IPS DF 4.7 (cell line): ENCODE measurements at regions not wholly inside any gene's neighbourhood (a gene's known extent, or its start where the extent isn't known, plus 50 kb on each side); places are given as distances from the start of the nearest gene placed in this dataset.
"Not testable (repeated sequence)": the region's sequence is repeated elsewhere in the genome, so short reads cannot be mapped to it uniquely, and the experiment has no call there.

Source experiments
- DNase-seq: peaks from one replicate; pipeline ENCODE4 v3.0.0-alpha.2; 2013; ENCODE audit warnings: low spot score; ENCODE audit errors: extremely low read depth

GRCh38 chr12:67716817-67717216, 68.3 kb downstream of the DYRK2 start:
- DNase-seq = no peak

GRCh38 chr12:67719303-67719702, 70.8 kb downstream of the DYRK2 start:
- DNase-seq = not testable (repeated sequence)

GRCh38 chr12:67720351-67720856, 71.9 kb downstream of the DYRK2 start:
- no peak for DNase-seq

GRCh38 chr12:67721248-67721647, 72.7 kb downstream of the DYRK2 start:
- no peak for DNase-seq

GRCh38 chr12:67722296-67722695, 73.8 kb downstream of the DYRK2 start:
- DNase-seq = no peak

- no peak for DNase-seq
Measured at GRCh38 chr12:67726868-67727267, 78.3 kb downstream of the DYRK2 start.

- no peak for DNase-seq
Measured at GRCh38 chr12:67727702-67728666, 79.4 kb downstream of the DYRK2 start.

- no peak for DNase-seq
Measured at GRCh38 chr12:67732857-67733256, 84.3 kb downstream of the DYRK2 start.

- DNase-seq = no peak
Measured at GRCh38 chr12:67735868-67736267, 87.3 kb downstream of the DYRK2 start.

GRCh38 chr12:67740711-67741110, 92.2 kb downstream of the DYRK2 start:
- DNase-seq = no peak

GRCh38 chr12:67741270-67741669, 92.7 kb downstream of the DYRK2 start:
- DNase-seq = no peak

- no peak for DNase-seq
Measured at GRCh38 chr12:67742461-67742860, 93.9 kb downstream of the DYRK2 start.

- no peak for DNase-seq
Measured at GRCh38 chr12:67747869-67748742, 99.6 kb downstream of the DYRK2 start.

GRCh38 chr12:67748743-67749040, 100.1 kb downstream of the DYRK2 start:
- DNase-seq = no peak

- DNase-seq = no peak
Measured at GRCh38 chr12:67750513-67751183, 102.1 kb downstream of the DYRK2 start.

GRCh38 chr12:67751381-67751928, 102.9 kb downstream of the DYRK2 start:
- DNase-seq = no peak

GRCh38 chr12:67752226-67752732, 103.7 kb downstream of the DYRK2 start:
- no peak for DNase-seq

GRCh38 chr12:67754933-67755697, 106.6 kb downstream of the DYRK2 start:
- no peak for DNase-seq

GRCh38 chr12:67757651-67758050, 109.1 kb downstream of the DYRK2 start:
- DNase-seq = no peak

- DNase-seq = no peak
Measured at GRCh38 chr12:67758119-67758518, 109.6 kb downstream of the DYRK2 start.
